ENCODE measurements at regions not wholly inside any gene's neighbourhood (a gene's known extent, or its start where the extent isn't known, plus 50 kb on each side); places are given as distances from the start of the nearest gene placed in this dataset.

- TF ChIP-seq POLR2A (IDR thresholded peaks at IDR 0.05; ENCODE audit: low read depth) (no peak), CTCF (IDR thresholded peaks at IDR 0.05) (no peak), EP300 (IDR thresholded peaks at IDR 0.05) (no peak), POLR2AphosphoS5 (IDR thresholded peaks at IDR 0.05) (no peak)
- no peaks in the 10 kb centered on the region for H3K27me3 ChIP-seq
- H3K27ac ChIP-seq (replicated peaks in 1 of 4) = no peak overlapping the region
- no peak for DNase-seq (ENCODE audit: extremely low spot score)
- 96% methylated on average over 1 of the region's 2 CpGs for WGBS
- no peaks in the 10 kb centered on the region for H3K9me3 ChIP-seq
- peaks cover 0 to 6% (median 3%) of the 10 kb centered on the region in 4 donors for H3K4me1 ChIP-seq
- H3K36me3 ChIP-seq = no peaks in the 10 kb centered on the region
- H3K4me3 ChIP-seq = no peak overlapping the region
- intact Hi-C loops (cut with DNase I) = no loop called here
Measured at GRCh38 chr15:85311647-85312046, 68.8 kb upstream of the AKAP13 start.

GRCh38 chr15:85312486-85312885 lies 67.9 kb upstream of the AKAP13 start:
- Histone ChIP-seq H3K4me1 (peaks cover 0 to 8% (median 3%) of the 10 kb centered on the region in 4 donors), H3K4me3 (no peak overlapping the region), H3K36me3 (no peaks in the 10 kb centered on the region), H3K9me3 (no peaks in the 10 kb centered on the region), H3K27ac (replicated peaks in 1 of 4) (no peak overlapping the region), H3K27me3 (no peaks in the 10 kb centered on the region)
- WGBS = 80% methylated on average over 5 of the region's 5 CpGs
- TF ChIP-seq POLR2A (IDR thresholded peaks at IDR 0.05; ENCODE audit: low read depth) (no peak), POLR2AphosphoS5 (IDR thresholded peaks at IDR 0.05) (no peak), EP300 (IDR thresholded peaks at IDR 0.05) (no peak)
- intact Hi-C loops (cut with DNase I) = no loop called here
- no peak for DNase-seq (ENCODE audit: extremely low spot score)

GRCh38 chr15:85312929-85313331 lies 67.5 kb upstream of the AKAP13 start:
- TF ChIP-seq POLR2A (IDR thresholded peaks at IDR 0.05; ENCODE audit: low read depth) (no peak), CTCF (IDR thresholded peaks at IDR 0.05) (peak in 1 of 3 experiments; percentile 5)
- H3K4me3 ChIP-seq = no peak overlapping the region
- H3K9me3 ChIP-seq = no peaks in the 10 kb centered on the region
- no peaks in the 10 kb centered on the region for H3K27me3 ChIP-seq
- intact Hi-C loops (cut with DNase I) = no loop called here
- peaks cover 0 to 8% (median 3%) of the 10 kb centered on the region in 4 donors for H3K4me1 ChIP-seq
- no peak for DNase-seq (ENCODE audit: extremely low spot score)
- no peaks in the 10 kb centered on the region for H3K36me3 ChIP-seq
- 82% methylated on average over 2 of the region's 2 CpGs for WGBS
- H3K27ac ChIP-seq (replicated peaks in 1 of 4) = no peak overlapping the region

- DNase-seq (ENCODE audit: extremely low spot score) = no peak
- Histone ChIP-seq H3K4me1 (peaks cover 0 to 8% (median 3%) of the 10 kb centered on the region in 4 donors), H3K36me3 (no peaks in the 10 kb centered on the region), H3K9me3 (no peaks in the 10 kb centered on the region), H3K27me3 (no peaks in the 10 kb centered on the region), H3K4me3 (no peak overlapping the region), H3K27ac (replicated peaks in 1 of 4) (no peak overlapping the region)
- 93% methylated on average over 1 of the region's 1 CpG for WGBS
- TF ChIP-seq CTCF (IDR thresholded peaks at IDR 0.05) = no peak
- intact Hi-C loops (cut with DNase I) = no loop called here
Measured at GRCh38 chr15:85313339-85313738, 67.1 kb upstream of the AKAP13 start.

- H3K4me3 ChIP-seq = no peak overlapping the region
- H3K4me1 ChIP-seq = peaks cover 0 to 8% (median 3%) of the 10 kb centered on the region in 4 donors
- H3K36me3 ChIP-seq = no peaks in the 10 kb centered on the region
- no peak overlapping the region for H3K27ac ChIP-seq (replicated peaks in 1 of 4)
- no peaks in the 10 kb centered on the region for H3K9me3 ChIP-seq
- TF ChIP-seq CTCF (IDR thresholded peaks at IDR 0.05) = no peak
- no peak for TF ChIP-seq POLR2A (IDR thresholded peaks at IDR 0.05; ENCODE audit: low read depth)
- TF ChIP-seq EP300 (IDR thresholded peaks at IDR 0.05) = no peak
- no peak for TF ChIP-seq POLR2AphosphoS5 (IDR thresholded peaks at IDR 0.05)
- DNase-seq (ENCODE audit: extremely low spot score) = no peak
- intact Hi-C loops (cut with DNase I) = no loop called here
- WGBS = 92% methylated on average over 3 of the region's 3 CpGs
- no peaks in the 10 kb centered on the region for H3K27me3 ChIP-seq
Measured at GRCh38 chr15:85314146-85314545, 66.3 kb upstream of the AKAP13 start.
